Naive thymus-derived CD8-positive, alpha-beta T cell (primary cell): ENCODE measurements at regions not wholly inside any gene's neighbourhood (a gene's known extent, or its start where the extent isn't known, plus 50 kb on each side); places are given as distances from the start of the nearest gene placed in this dataset.

ENCODE experiments used
- ATAC-seq, 2 donors: fragments of 150-1000 bp; cut with Tn5 transposase in 1 of 2; sonication (Bioruptor Pico), chemical (Tn5 transposase) in 1 of 2; 1 replicate in 1 of 2; 2 replicates in 1 of 2; pipeline ENCODE4 v1.10.0; 2021; ENCODE audit warnings: mild to moderate bottlenecking in 2 of 2, moderate library complexity in 2 of 2
- POLR2A ChIA-PET: fragments of 350-600 bp; sonication (Branson Sonifier 250); formaldehyde crosslinking; loops from one replicate; lab custom pipeline; 2021; ENCODE audit warnings: antibody characterized with exemption; lab: Charles Lee
- DNase-seq, 10 donors: peaks; one replicate each; pipeline versions ENCODE4 v3.0.0 to v3.0.0-alpha.2; 2020 to 2022
- H3K27ac Mint-ChIP-seq, 10 donors: one replicate each; pipeline ENCODE4 v1.8.0; 2020 to 2022; ENCODE audit warnings: mild to moderate bottlenecking in 10 of 10, mixed read lengths in 10 of 10, moderate library complexity in 4 of 10, inconsistent platforms in 1 of 10
- H3K27me3 Mint-ChIP-seq, 5 donors: one replicate each; pipeline ENCODE4 v1.8.0; 2021 to 2022; ENCODE audit warnings: mixed read lengths in 5 of 5
- H3K36me3 Mint-ChIP-seq, 3 donors: one replicate each; pipeline ENCODE4 v1.8.0; 2020 to 2022; ENCODE audit warnings: mixed read lengths in 3 of 3, mild to moderate bottlenecking in 2 of 3, inconsistent platforms in 1 of 3
- H3K4me1 Mint-ChIP-seq, 4 donors: one replicate each; pipeline ENCODE4 v1.8.0; 2021 to 2022; ENCODE audit warnings: mixed read lengths in 4 of 4
- H3K4me3 Mint-ChIP-seq, 10 donors: one replicate each; pipeline ENCODE4 v1.8.0; 2020 to 2022; ENCODE audit warnings: mild to moderate bottlenecking in 10 of 10, mixed read lengths in 10 of 10, moderate library complexity in 6 of 10, inconsistent platforms in 1 of 10
- H3K9me3 Mint-ChIP-seq, 9 donors: one replicate each; pipeline ENCODE4 v1.8.0; 2020 to 2022; ENCODE audit warnings: mixed read lengths in 9 of 9, mild to moderate bottlenecking in 3 of 9, inconsistent platforms in 1 of 9, moderate library complexity in 1 of 9

DNA sequence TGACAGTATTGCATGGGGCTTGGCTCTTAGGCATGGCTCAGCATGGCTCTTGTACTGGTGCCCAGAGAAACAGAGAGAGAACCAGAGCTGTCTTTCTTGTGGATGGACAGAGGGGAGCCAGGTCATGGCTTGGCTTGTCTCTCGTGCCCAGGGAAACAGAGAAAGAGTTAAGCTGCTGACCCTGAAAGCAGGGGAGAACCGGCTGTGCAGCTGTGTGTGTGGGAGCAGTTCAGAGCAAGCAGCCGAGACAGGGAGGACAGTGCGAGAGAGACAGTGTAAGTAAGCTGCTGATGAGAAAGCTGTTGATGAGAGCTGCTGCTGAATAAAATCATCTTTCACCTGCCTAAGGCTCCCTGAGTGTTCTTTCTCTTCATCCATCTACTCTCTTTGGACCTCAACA is 61.3 kb upstream of the DDHD1 start:
- H3K36me3 Mint-ChIP-seq: no peaks in the 10 kb centered on the region
- no peaks in the 10 kb centered on the region for H3K9me3 Mint-ChIP-seq
- H3K4me3 Mint-ChIP-seq: peak overlapping the region in 1 of 10 donors; percentile 2
- POLR2A ChIA-PET: no interaction called here
- H3K4me1 Mint-ChIP-seq: peaks cover 5 to 9% (median 7%) of the 10 kb centered on the region in 4 donors
- peak overlapping the region in 1 of 10 donors; percentile 3 for H3K27ac Mint-ChIP-seq
- ATAC-seq (no peak), DNase-seq (no peak)
- no peaks in the 10 kb centered on the region for H3K27me3 Mint-ChIP-seq

DNA sequence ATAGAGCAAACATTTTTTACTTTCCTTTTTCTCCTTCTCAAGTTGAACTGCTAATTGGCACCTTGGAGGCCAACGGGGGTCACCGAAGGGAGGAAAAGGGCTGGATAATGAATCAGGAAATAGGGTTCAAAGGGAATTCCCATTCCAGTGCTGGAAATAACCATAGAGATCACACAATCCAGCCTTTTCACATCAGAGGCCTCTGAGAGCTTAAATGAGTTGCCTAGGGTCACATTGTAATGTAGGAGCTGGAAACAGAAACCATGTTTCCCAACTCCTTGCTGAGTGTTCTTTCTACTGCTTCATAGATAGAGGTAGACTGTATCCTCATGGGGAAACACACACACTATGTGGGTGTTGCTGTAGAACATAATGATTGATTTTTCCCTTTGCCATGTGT is 60.6 kb upstream of the DDHD1 start:
- Mint-ChIP-seq H3K4me1 (peaks cover 5 to 9% (median 6%) of the 10 kb centered on the region in 4 donors), H3K36me3 (no peaks in the 10 kb centered on the region), H3K9me3 (no peaks in the 10 kb centered on the region), H3K27me3 (no peaks in the 10 kb centered on the region), H3K27ac (peak overlapping the region in 1 of 10 donors; percentile 27), H3K4me3 (no peak overlapping the region)
- no peak for DNase-seq
- no peak for ATAC-seq
- POLR2A ChIA-PET: no interaction called here

DNA sequence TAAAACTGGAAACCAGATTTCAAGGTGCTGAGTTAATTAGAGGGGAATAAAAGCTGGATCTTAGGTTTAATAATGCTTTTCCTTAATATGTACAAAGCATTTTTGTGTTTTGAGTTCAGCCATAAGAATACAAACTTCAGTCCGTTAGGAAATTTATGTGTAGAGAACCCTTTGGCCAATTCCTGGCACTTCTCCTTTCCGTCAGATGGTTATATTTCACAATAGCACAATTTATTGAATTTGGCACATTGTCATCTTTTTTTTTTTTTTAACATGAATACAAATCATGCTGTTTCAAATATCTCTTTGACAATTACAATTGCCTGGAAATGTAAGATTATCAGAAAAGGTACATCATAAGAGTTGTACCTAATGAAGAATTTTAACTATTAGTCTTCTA is 56.2 kb upstream of the DDHD1 start:
- no peak overlapping the region for H3K4me3 Mint-ChIP-seq
- no peaks in the 10 kb centered on the region for H3K4me1 Mint-ChIP-seq
- POLR2A ChIA-PET: no interaction called here
- H3K9me3 Mint-ChIP-seq: peaks cover 0 to 18% (median 2%) of the 10 kb centered on the region in 9 donors
- no peak for ATAC-seq
- H3K27ac Mint-ChIP-seq: no peak overlapping the region
- peaks cover 0 to 4% (median 0%) of the 10 kb centered on the region in 3 donors for H3K36me3 Mint-ChIP-seq
- DNase-seq: no peak
- H3K27me3 Mint-ChIP-seq: no peaks in the 10 kb centered on the region
